GM18907 (cell line): ENCODE measurements at regions not wholly inside any gene's neighbourhood (a gene's known extent, or its start where the extent isn't known, plus 50 kb on each side); places are given as distances from the start of the nearest gene placed in this dataset.

Source experiments
- ATAC-seq: cut with Tn5 transposase; IDR thresholded peaks from one replicate; pipeline ENCODE4 v1.9.1; 2021; ENCODE audit warnings: mild to moderate bottlenecking, moderate library complexity; ENCODE audit not compliant: unreplicated experiment

DNA sequence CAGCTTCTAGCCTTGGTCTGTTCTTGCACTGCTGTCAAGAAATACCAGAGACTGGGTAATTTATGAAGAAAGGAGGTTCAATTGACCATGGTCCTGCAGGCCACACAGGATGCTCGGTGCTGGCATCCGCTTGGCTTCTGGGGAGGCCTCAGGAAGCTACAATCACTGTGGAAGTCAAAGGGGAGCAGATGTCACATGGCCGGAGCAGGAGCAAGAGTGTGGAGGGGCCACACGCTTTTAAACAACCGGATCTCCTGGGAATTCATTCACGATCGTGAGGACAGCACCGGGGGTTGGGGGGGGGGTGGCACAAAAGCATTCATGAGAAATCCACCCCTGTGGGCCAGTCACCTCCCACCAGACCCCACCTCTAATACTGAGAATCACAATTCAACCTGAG, 850.4 kb upstream of the SALL3 start:
- ATAC-seq: no peak

GRCh38 chr18:78130232-78131195, 849.1 kb upstream of the SALL3 start:
- ATAC-seq: no peak

DNA sequence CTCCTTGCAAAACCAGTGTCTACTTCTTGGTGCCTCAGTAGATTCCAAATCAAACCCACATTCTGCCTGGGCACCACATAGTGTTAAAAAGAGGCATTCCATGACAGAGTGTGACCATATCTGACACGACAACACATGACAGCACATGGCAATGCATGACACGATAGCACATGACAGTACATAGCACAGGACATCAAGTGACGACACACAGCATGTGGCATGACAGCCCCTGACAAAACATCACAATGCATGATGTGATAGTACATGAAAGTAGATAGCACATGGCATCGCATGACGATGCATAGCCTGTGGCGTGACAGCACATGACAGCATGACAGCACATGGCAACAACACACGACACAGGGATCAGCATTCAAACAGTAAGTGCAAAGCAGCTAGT, 845.9 kb upstream of the SALL3 start:
- no peak for ATAC-seq

- ATAC-seq: no peak
Observed at GRCh38 chr18:78136986-78137385, 842.6 kb upstream of the SALL3 start.

GRCh38 chr18:78138983-78139496, 840.6 kb upstream of the SALL3 start:
- ATAC-seq: no peak

- no peak for ATAC-seq
Observed at GRCh38 chr18:78140294-78140693, 839.3 kb upstream of the SALL3 start.

- ATAC-seq: no peak
Observed at GRCh38 chr18:78144669-78145068, 834.9 kb upstream of the SALL3 start.

- no peak for ATAC-seq
Observed at GRCh38 chr18:78145096-78145495, 834.5 kb upstream of the SALL3 start.

DNA sequence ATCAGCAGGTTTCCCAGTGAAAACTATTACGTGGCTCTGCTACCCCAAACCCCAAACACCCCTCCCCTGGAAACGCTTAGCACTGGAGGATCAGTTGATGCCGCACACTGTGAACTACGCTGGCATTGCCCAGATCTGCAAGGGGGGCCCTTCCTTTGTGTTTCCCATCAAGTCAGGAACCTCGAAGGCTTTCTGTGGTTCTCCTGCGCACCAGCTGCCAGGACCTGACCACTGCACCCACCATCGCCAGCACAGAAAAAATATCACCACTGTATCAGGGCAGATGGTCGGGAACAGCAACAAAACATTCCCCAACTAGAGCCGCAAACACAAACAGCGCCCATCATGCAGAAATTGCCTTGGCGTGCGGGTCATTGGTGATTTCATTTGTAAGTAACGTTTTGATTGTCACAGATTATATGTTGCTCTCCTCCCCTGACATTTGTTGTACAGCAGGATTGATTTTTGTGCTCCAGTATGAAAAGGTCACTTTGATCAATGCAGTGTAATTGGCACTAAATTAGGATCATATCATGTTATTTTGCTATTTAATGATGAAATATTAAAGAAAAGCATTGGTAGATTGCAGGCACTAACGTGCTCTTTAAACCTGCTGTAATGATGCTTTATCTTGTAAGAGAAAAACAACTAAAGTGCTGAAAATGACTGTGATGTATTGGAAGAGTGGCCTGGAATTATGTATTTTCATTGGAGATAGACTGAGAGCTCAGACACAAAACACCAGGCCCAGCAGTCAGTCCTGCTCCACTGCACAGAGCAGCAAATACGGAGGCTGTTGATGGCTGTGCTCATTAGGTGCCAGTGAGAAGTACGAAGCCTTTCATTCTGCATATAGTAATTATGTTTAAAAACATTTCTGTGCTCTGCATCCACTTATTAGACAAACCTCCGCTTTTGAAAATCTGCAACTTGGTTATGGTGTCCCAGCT, 833.2 kb upstream of the SALL3 start:
- no peak for ATAC-seq

GRCh38 chr18:78150590-78150989, 829.0 kb upstream of the SALL3 start:
- ATAC-seq: no peak

GRCh38 chr18:78151234-78151633, 828.4 kb upstream of the SALL3 start:
- no peak for ATAC-seq

DNA sequence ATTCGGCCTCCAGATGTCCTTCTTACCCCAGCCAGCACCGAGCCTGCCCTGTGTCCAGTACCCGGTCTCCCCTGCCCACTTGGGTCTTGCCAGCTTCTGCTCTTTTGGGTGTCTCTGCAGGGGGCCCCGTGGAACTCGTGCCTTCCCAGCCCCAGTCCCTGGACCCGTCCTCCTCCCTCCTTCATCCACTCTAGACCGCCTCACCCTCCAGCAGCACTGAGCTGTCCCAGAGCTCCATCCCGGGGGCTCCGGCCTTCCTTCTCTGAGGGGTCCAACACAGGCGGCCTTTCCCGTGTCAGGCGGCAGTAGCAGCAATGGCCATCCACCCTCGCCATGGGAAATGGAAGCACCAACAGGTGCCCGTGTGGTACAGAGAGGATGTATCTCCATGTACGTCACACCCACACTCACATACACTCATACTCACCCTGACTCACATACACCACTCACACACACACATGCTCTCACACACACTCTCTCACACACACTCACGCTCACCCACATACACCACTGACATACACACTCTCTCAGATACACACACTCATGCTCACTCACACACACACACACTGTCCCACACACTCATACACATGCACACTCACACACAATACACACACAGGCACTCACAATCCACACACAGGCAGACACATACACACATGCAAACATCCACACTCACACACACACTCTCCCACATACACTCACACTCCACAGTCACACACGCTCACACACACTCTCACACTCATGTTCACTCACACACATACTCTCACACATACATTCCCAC, 827.5 kb upstream of the SALL3 start:
- ATAC-seq: no peak

- ATAC-seq: no peak
Observed at GRCh38 chr18:78153362-78153761, 826.3 kb upstream of the SALL3 start.

GRCh38 chr18:78154444-78154843, 825.2 kb upstream of the SALL3 start:
- ATAC-seq: no peak

DNA sequence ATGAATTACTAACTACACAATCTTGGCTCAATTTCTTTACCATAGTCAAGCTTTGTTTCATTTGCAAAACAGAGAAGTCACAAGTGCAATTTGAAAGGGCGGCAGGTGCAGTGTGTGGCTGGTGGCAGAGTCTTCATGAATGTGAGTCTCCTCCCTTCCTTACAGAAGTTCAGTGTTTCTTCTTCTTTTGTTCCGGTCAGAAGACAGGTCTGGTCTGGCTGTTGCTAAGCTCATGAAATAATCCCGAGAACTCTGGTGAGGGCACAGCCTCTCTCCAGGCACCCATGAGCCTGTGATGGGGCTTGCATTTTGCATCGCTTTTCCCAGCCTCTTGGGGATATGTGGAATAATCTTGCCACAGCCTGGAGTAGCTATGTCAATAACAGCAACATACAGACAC, 824.8 kb upstream of the SALL3 start:
- ATAC-seq: no peak

DNA sequence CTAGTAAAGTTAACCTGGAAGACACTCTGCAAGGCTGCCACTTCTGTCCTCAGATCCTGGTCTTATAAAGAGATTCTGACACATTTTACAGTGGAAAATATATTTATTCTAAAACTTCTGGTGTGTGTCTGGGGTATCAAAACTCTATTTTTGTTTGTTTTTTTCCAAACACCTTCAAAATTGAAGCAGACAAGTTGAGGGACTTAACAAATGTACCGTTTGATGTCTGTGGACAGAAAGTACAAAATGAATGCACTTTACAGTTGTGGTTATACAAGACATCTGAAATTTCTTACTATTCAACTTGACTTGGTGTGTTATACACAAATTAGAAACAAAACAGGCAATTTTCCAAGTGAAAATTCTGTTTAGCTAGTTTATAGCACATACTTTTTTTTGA, 823.2 kb upstream of the SALL3 start:
- ATAC-seq: no peak

- no peak for ATAC-seq
Observed at GRCh38 chr18:78158943-78159342, 820.7 kb upstream of the SALL3 start.

DNA sequence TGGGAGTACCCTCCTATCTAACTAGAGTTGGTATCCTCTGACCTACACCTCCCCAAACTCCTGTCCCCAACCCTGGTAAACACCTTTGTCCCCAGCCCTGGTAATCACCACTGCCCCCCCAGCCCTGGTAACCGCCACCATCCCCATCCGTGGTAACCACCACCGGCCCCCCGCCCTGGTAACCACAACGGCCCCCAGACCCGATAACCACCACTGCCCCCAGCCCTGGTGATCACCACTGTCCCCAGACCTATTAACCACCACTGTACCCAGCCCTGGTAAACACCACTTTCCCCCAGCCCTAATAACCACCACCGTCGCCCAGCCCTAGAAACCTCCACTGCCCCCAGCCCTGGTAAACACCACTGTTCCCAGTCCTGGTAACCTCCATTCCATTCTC, 820.2 kb upstream of the SALL3 start:
- ATAC-seq: no peak

- no peak for ATAC-seq
Observed at GRCh38 chr18:78160961-78161656, 818.5 kb upstream of the SALL3 start.

GRCh38 chr18:78165525-78165924, 814.1 kb upstream of the SALL3 start:
- ATAC-seq: no peak
